GM12872 (cell line): ENCODE measurements at regions not wholly inside any gene's neighbourhood (a gene's known extent, or its start where the extent isn't known, plus 50 kb on each side); places are given as distances from the start of the nearest gene placed in this dataset.

Source experiments
- TF ChIP-seq, protein P1 (sequence below): IDR thresholded peaks from 3 replicates; pipeline ENCODE4 v1.5.1; 2011; ENCODE audit warnings: low read depth, mild to moderate bottlenecking, low read length, moderate library complexity; ENCODE audit not compliant: insufficient read depth

DNA sequence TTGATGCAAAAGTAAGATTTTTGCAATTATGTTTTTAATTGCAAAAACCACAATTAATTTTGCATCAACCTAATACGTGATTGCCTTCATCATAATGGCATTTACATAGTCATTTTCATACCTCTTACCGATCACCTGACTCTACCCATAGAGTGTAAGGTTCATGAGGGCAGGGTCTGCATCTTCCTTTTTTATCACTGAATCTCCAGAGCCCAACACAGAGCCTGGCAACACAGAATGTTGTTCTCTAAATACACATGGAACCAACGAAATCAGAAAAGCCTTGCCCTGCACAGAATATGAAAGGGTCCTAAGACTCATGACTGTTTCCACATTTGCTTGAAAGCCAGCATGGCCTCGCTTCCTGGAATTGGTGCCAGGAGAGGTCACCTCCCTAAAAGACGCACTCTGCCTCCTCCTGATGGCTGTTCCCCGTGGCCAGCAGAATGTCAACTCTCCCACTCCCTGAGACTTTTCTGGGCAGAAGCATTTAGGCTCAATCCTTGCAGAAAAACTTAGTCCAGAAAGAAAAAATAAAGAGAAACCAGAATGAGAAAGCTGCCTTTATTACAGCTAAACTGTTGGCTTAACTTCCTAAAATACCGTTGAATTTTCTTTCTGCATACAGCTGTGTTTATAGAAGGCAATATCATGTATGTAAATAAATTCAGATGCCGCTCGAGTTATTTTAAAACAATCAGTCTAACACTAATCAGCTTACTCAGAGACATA is 327.8 kb upstream of the MAF start:
- TF ChIP-seq, protein P1, sequence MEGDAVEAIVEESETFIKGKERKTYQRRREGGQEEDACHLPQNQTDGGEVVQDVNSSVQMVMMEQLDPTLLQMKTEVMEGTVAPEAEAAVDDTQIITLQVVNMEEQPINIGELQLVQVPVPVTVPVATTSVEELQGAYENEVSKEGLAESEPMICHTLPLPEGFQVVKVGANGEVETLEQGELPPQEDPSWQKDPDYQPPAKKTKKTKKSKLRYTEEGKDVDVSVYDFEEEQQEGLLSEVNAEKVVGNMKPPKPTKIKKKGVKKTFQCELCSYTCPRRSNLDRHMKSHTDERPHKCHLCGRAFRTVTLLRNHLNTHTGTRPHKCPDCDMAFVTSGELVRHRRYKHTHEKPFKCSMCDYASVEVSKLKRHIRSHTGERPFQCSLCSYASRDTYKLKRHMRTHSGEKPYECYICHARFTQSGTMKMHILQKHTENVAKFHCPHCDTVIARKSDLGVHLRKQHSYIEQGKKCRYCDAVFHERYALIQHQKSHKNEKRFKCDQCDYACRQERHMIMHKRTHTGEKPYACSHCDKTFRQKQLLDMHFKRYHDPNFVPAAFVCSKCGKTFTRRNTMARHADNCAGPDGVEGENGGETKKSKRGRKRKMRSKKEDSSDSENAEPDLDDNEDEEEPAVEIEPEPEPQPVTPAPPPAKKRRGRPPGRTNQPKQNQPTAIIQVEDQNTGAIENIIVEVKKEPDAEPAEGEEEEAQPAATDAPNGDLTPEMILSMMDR = no peak

DNA sequence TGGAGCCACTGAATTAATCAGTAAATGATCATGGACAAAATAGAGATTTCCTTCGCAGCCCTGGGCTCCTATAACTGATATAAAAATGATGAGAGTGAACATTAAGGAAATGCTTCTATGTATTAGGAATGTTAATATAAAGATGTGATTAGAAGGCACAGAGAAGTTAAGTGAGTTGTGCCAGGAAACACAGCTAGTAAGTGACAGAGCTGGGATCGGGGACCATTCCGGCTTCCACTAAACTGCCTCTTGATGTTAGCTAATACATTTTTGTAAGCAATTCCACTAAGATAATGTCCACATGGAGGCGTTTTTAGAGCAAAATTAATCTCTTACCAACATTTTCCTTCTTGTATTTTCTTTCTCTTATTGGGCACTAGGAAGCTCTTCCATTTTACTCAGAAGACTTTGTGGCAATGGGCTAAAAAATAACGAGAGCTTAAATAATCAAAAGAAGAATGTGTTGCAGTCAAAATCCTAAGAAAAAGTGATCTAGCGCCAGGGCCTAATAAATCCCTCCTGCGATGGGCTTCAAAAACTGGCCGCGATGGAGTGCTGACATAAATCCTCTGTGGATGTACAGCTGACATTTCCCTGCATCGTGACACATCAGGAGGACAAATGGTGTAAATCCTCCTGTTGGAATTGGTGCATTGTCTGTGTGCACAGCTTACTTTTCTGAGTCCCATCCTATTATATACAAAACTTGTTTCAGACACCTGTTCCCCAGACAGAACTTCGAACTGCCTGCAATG is 326.1 kb upstream of the MAF start:
- TF ChIP-seq, protein P1 = no peak

DNA sequence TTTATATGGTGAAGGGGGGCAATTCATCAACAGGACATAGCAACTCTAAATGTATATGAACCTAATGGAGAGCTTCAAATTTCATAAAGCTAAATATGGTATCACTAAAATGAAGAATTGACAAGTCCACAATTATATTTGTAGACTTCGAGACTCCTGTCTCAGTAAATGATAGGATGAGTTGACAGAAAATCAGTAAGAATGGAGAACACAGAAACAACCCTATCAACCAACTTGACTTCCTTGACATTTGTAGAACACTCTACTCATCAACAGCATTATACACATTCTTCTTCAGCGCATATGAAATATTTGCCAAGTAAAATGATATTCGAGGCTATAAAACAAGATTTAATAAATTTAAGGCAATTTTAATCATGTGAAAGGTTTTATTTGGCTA is 322.9 kb upstream of the MAF start:
- TF ChIP-seq, protein P1 = no peak

DNA sequence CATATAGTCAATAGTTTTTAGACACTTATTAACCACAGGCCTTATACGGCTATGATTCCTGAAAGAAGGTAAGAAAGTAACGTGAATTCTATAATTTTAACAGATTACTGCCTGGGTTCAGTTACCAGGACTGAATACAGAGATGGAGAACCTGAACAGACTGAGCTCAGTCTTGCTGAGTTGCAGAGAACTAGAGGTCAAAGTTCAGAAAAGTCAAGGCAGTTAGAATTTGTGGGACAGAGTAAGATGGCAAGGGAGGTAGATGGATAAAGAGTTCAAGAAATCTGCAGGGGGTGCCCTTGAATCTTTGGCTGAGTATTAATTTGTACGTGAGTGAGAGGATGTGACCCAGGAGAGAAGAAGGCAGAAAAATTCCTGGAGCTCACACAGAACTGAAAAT is 320.1 kb upstream of the MAF start:
- TF ChIP-seq, protein P1 = no peak

DNA sequence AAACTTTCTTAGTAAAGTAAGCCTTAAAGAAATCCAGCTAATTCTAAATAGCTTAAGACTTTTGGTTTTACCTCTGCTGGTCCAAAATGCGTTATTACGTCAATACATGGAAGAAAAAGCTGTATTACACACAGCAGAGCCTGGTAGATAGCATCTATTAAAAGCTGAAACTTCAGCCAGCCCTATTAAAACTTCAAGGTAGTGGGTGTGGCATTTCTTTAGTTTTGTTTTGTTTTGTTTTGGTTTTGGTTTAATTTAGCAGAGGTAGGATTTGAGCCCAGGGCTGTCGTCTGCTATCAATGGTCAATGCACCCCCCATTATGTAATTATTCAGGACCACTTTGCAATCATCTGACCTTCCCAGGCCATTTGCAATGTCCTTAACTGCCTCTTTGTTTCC is 318.4 kb upstream of the MAF start:
- TF ChIP-seq, protein P1 = no peak

DNA sequence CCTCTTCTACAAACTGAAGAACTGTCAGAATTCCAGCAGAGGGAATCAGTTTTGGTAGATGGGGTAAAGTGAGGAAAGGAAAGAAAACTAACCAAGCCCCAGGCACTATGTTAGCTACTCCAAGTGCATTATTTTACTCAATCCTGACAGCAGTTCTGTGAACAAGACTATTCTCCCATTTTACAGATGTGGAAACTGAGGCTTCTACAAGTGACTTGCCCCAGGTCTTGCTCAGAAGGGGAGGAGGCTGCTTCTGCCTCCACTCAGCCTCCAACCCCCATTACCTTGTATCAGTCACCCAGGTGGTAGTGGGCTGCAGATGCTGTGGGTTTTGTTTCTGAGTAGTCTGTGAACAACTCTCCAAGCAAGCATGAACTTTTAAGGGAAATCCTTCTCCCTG is 315.2 kb upstream of the MAF start:
- TF ChIP-seq, protein P1 = no peak

DNA sequence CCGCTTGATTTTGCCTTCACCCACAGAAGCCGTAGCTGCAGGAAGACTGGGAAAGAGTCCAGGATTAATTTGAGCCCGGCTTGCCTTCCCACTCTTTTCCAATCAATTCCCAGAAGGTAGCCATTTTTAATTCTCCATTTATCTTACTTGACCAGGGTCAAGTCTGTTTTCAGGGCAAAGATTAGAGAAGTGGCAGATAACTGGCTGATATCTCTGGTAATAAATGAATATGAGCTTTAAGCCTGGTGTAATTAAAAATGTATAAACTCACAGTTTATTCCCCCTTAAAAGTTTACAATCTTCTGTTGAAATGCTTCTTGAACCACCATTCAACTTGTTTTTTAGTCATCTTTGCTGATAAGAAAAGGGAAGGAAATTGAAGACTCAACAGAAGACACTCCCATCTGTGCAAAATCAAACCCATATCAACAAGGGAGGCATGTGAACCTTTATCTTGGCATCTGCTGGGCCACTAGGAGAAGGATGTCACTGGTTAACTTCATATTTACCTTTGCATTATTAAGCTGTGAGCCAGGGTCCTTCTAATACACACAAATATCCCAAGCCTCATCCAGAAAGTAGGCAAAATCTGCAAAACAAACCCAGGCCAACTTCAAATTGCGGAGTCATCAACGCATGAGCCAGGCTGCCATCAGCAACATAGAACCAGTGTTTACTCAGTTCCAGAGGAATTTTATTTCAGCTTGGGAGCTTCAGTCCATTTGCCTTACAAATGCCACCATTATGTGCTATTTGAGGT is 314.6 kb upstream of the MAF start:
- TF ChIP-seq, protein P1 = no peak
